Urothelium cell line (cell line): ENCODE measurements at regions not wholly inside any gene's neighbourhood (a gene's known extent, or its start where the extent isn't known, plus 50 kb on each side); places are given as distances from the start of the nearest gene placed in this dataset.
A peak's percentile ranks its signal among the peaks of the same experiment; 100 is the strongest.

Experiments
- DNase-seq: peaks from one replicate; pipeline ENCODE4 v3.0.0; 2011; ENCODE audit warnings: low spot score, mixed read lengths
- FAIRE-seq: peaks from 2 replicates; lab custom pipeline; 2011; peaks lifted over from hg19 to GRCh38; lab: Jason Lieb, UNC

DNA sequence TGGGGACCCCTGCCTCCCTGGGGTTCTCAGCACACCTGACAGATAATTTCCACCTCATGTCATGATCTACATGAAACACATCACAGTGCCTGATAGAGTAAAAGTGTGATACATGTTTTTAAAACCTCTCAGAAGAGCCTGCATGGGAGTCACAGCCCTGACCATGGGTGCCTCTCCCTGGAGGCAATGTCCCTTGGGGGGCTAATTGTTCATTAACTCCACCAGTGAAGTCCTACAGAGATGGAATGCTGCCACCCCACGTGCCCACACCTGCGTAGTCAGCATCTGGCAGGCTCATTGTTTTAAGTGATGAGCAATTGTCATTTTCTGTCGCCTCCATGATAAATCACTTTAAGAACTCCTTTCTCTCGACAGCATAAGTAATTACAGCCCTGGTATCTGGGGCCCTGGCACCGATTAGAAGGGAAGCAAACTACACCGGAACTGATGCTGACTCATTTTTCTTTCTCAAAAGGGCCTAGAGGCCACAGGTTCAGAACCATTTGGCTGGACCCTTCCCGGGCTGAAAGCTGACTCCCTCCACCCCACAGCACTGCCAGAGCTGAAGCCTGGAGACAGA is 109.6 kb upstream of the GJB5 start:
- DNase-seq (no peak), FAIRE-seq (no peak)

GRCh38 chr1:34645919-34646318 is 108.9 kb upstream of the GJB5 start:
- no peak for FAIRE-seq
- no peak for DNase-seq

- FAIRE-seq, result no peak
- no peak for DNase-seq
Measured at GRCh38 chr1:34648501-34648900, 106.3 kb upstream of the GJB5 start.

GRCh38 chr1:34650090-34650489 is 104.8 kb upstream of the GJB5 start:
- DNase-seq (no peak), FAIRE-seq (no peak)

DNA sequence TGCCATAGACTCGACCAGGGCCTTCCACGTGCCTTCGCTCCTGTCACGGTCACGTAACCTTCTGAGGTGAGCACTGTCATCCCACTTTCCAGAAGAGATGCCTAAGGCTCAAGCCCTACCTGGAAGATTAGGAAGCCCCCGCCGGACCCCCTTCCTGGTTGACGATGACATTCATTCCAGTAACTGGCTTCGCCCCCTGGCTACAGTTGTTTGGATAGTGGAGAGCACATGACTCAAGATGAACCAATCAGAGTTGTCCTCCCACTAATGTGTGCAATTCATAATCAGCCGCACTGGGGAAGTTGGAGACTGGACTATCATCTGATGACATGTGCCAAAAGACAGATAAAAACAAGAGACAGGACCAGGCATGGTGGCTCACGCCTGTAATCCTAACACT is 104.0 kb upstream of the GJB5 start:
- FAIRE-seq (no peak), DNase-seq (no peak)

DNA sequence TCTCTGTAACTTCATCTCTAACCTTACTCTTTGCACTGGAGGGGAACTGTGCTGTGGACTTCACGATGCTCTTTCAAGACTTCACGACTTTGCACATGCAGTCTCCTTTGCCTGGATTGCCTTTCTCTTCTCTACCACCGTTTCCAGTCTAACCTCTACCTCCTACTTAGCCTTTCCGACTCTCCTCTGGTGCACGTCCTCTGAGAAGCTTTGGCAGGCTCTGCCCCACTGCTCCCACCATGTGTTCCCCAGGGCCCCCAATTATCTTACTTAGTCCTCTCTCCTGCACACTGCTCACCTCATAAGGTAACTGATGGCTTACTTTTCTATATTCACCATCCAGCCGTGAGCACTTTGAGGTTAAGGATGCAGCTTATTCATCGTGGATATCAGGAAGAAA is 101.7 kb upstream of the GJB5 start:
- FAIRE-seq (no peak), DNase-seq (no peak)

- no peak for DNase-seq
- no peak for FAIRE-seq
Measured at GRCh38 chr1:34655206-34655874, 99.5 kb upstream of the GJB5 start.

- no peak for DNase-seq
- no peak for FAIRE-seq
Measured at GRCh38 chr1:34655875-34656240, 99.0 kb upstream of the GJB5 start.

- DNase-seq (no peak), FAIRE-seq (no peak)
Measured at GRCh38 chr1:34656299-34656698, 98.5 kb upstream of the GJB5 start.

GRCh38 chr1:34656731-34657130 is 98.1 kb upstream of the GJB5 start:
- FAIRE-seq, result no peak

DNA sequence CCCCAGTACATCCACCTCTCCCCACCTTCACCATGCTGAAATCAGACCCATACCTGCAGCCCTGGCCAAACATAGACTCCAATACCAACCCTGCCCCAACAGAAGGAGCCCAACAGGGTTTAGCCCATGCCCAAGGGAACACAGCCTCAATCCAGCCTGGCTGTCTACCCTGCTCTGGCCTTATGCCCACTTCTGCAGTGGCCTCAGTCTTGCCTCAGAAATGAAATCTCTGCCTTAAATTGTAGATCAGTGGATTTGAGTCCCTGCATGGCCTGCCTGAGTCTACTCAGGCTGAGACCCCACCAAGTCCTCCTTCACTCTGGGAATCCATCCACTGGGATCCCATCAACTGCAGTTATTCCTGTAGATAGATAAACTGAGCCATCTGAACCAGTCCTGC is 97.6 kb upstream of the GJB5 start:
- DNase-seq (no peak), FAIRE-seq (no peak)

More at GRCh38 chr1:34656731-34657130, 98.1 kb upstream of the GJB5 start:
- DNase-seq, result no peak

- DNase-seq, result no peak
- FAIRE-seq, result no peak
Measured at GRCh38 chr1:34657849-34658248, 97.0 kb upstream of the GJB5 start.

- DNase-seq, result no peak
- FAIRE-seq, result no peak
Measured at GRCh38 chr1:34663031-34663430, 91.8 kb upstream of the GJB5 start.

GRCh38 chr1:34668063-34668462 is 86.8 kb upstream of the GJB5 start:
- DNase-seq, result no peak
- FAIRE-seq, result no peak

- FAIRE-seq (no peak), DNase-seq (no peak)
Measured at GRCh38 chr1:34670982-34671381, 83.9 kb upstream of the GJB5 start.

GRCh38 chr1:34671887-34672286 is 83.0 kb upstream of the GJB5 start:
- FAIRE-seq (no peak), DNase-seq (no peak)

GRCh38 chr1:34681480-34682451 is 73.1 kb upstream of the GJB5 start:
- FAIRE-seq, result no peak
- DNase-seq, result peak; percentile 64

- FAIRE-seq (no peak), DNase-seq (no peak)
Measured at GRCh38 chr1:34682452-34683223, 72.2 kb upstream of the GJB5 start.

GRCh38 chr1:34683616-34684015 is 71.2 kb upstream of the GJB5 start:
- no peak for FAIRE-seq
- DNase-seq, result no peak

DNA sequence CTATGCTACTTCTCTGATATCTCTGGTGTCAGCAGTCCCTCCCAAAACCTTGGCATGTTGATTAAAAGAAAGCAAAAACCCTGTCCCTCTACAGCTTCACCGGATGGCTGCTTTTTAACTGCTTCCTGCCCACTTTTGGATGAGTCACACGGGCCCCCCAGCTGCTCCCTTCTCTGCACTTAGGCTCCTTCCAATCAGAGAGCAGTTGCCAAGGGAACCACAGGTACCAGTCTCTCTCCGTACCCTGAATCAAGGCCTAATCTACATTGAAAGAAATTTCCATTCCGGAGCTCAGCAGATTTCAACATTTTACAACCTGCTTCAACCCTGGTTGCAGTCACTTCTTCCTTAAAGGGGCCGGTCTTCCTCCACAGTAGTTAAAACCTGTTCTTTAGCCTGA is 70.6 kb upstream of the GJB5 start:
- DNase-seq, result peak; percentile 52

DNA sequence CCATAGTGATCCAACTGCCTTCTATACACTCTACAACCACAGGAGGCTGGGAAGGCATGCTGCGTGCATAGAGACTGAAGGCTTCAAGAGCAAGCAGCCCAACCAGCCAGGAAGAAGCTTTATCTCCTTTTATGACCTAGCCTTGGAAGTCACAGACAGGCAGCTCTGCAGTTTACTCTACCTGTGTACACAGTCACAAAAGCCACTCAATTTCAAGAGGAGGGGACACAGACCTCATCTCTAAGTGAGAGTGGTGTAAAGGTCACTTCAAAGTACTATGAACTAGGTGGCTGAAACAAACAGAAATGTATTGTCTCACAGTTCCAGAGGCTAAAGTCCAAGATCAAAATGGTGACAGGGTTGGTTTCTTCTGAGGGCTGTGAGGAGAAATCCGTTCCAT is 69.6 kb upstream of the GJB5 start:
- DNase-seq, result no peak
- FAIRE-seq, result no peak

More for the DNA sequence above, 70.6 kb upstream of the GJB5 start:
- no peak for FAIRE-seq
